Panc1 (cell line): ENCODE measurements at regions not wholly inside any gene's neighbourhood (a gene's known extent, or its start where the extent isn't known, plus 50 kb on each side); places are given as distances from the start of the nearest gene placed in this dataset.

Experiments
- ATAC-seq: fragments of 200-7000 bp; cut with Tn5 transposase; 2 replicates; pipeline ENCODE4 v1.9.1; 2020; ENCODE audit warnings: mild to moderate bottlenecking, moderate library complexity
- BruUV-seq: library from RNA; stranded (reverse); fragments of 400-500 nt; replicated peaks from 2 replicates; lab custom pipeline; 2021; lab: Mats Ljungman, UMichigan
- CTCF ChIA-PET: fragments of 300-600 bp; sonication (Branson Sonifier 250); formaldehyde crosslinking; loops from one replicate; lab custom pipeline; 2022; ENCODE audit warnings: antibody characterized with exemption; lab: Charles Lee
- POLR2A ChIA-PET: fragments of 300-600 bp; sonication (Branson Sonifier 250); formaldehyde crosslinking; loops from one replicate; lab custom pipeline; 2022; ENCODE audit warnings: antibody characterized with exemption; lab: Charles Lee
- DNase-seq: peaks from one replicate; pipeline ENCODE4 v3.0.0-alpha.2; 2010; ENCODE audit warnings: low read depth, low spot score
- H3K27ac ChIP-seq: 2 replicates; pipeline ENCODE4 v1.5.1; 2011; ENCODE audit warnings: mild to moderate bottlenecking, low read length, inconsistent platforms
- H3K27me3 ChIP-seq: fragments of 200-500 bp; sonication (Bioruptor generic); 2 replicates; pipeline ENCODE4 v1.6.0; 2014; ENCODE audit warnings: low read length, inconsistent platforms; ENCODE audit not compliant: control insufficient read depth, insufficient read depth
- H3K36me3 ChIP-seq: fragments of 200-500 bp; sonication (Bioruptor generic); 2 replicates; pipeline ENCODE4 v1.5.1; 2014; ENCODE audit warnings: inconsistent platforms, mild to moderate bottlenecking, low read length, moderate library complexity; ENCODE audit not compliant: control insufficient read depth, insufficient read depth
- H3K4me1 ChIP-seq: 2 replicates; pipeline ENCODE4 v1.5.1; 2011; ENCODE audit warnings: inconsistent platforms, mild to moderate bottlenecking, low read length, moderate library complexity; ENCODE audit not compliant: control insufficient read depth, insufficient read depth
- H3K4me3 ChIP-seq, 2 experiments: 2 replicates each; pipeline ENCODE4 v1.5.1; 2011 to 2012; ENCODE audit warnings: low read depth in 2 of 2, low read length in 2 of 2, mild to moderate bottlenecking in 2 of 2, inconsistent platforms in 1 of 2, moderate library complexity in 1 of 2
- H3K9me3 ChIP-seq: fragments of 200-500 bp; sonication (Bioruptor generic); 2 replicates; pipeline ENCODE4 v1.5.1; 2014; ENCODE audit warnings: low read depth, mild to moderate bottlenecking, inconsistent platforms, low read length, moderate library complexity; ENCODE audit not compliant: control insufficient read depth, insufficient read depth
- POLR2AphosphoS5 ChIP-seq: IDR thresholded peaks from 2 replicates; pipeline ENCODE4 v1.6.1; 2012; ENCODE audit warnings: mild to moderate bottlenecking, low read depth, low read length, moderate library complexity
- SIN3A ChIP-seq: IDR thresholded peaks from 2 replicates; pipeline ENCODE4 v1.6.1; 2012; ENCODE audit warnings: low read depth, mild to moderate bottlenecking, low read length, moderate library complexity, borderline replicate concordance; ENCODE audit not compliant: insufficient read depth
- TCF7L2 ChIP-seq: IDR thresholded peaks from 2 replicates; pipeline ENCODE4 v1.6.1; 2011; ENCODE audit warnings: mild to moderate bottlenecking, low read depth, low read length, inconsistent platforms
- in situ Hi-C: cut with HindIII; loops from 2 replicates; pipeline ENCODE4 v1.10.0; 2016; ENCODE audit warnings: low sequenced_read_pairs, low pct_unique_long_range_greater_than_20kb
- intact Hi-C: fragments of 100-400 bp; cut with micrococcal nuclease; formaldehyde crosslinking; loops from one replicate; pipeline ENCODE4 v1.10.0; 2022; ENCODE audit not compliant: unreplicated experiment
- TF ChIP-seq, protein P1 (sequence below), 2 experiments: IDR thresholded peaks; 2 replicates each; pipeline ENCODE4 v1.6.1; 2011 to 2012; ENCODE audit warnings: low read depth in 2 of 2, control low read depth in 1 of 2, low read length in 1 of 2, mild to moderate bottlenecking in 1 of 2, moderate library complexity in 1 of 2; ENCODE audit not compliant: insufficient read depth in 1 of 2
- TF ChIP-seq, protein P2 (sequence below): fragments of 450-650 bp; IDR thresholded peaks from 2 replicates; pipeline ENCODE4 v1.5.1; 2017; ENCODE audit warnings: mild to moderate bottlenecking

DNA sequence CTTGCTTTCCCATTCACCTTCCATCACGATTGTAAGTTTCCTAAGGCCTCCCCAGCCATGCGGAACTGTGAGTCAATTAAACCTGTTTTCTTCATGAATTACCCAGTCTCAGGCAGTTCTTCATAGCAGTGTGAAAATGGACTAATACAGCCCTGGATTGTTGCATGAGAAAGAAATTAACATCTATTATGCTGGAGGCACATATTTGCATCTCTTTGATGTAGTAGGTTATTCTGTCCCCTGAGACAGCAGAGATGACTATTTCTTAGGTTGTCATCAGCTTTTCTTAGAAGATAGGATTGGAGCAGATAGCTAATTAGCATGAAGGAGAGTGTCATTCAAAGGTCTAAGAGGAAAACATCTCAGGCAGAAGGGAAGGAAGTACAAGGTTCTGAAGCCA is 166.2 kb downstream of the OMA1 start:
- Histone ChIP-seq H3K4me1 (no peaks in the 10 kb centered on the region), H3K36me3 (no peaks in the 10 kb centered on the region), H3K27me3 (no peaks in the 10 kb centered on the region), H3K4me3 (no peak overlapping the region), H3K9me3 (no peaks in the 10 kb centered on the region), H3K27ac (no peak overlapping the region)
- DNase-seq (no peak), ATAC-seq (no peak)
- no TSS peak for BruUV-seq
- ChIA-PET CTCF (no interaction called here), POLR2A (no interaction called here)
- intact Hi-C loops, result no loop called here
- TF ChIP-seq SIN3A (no peak), TCF7L2 (no peak), POLR2AphosphoS5 (no peak)
- TF ChIP-seq, protein P1, sequence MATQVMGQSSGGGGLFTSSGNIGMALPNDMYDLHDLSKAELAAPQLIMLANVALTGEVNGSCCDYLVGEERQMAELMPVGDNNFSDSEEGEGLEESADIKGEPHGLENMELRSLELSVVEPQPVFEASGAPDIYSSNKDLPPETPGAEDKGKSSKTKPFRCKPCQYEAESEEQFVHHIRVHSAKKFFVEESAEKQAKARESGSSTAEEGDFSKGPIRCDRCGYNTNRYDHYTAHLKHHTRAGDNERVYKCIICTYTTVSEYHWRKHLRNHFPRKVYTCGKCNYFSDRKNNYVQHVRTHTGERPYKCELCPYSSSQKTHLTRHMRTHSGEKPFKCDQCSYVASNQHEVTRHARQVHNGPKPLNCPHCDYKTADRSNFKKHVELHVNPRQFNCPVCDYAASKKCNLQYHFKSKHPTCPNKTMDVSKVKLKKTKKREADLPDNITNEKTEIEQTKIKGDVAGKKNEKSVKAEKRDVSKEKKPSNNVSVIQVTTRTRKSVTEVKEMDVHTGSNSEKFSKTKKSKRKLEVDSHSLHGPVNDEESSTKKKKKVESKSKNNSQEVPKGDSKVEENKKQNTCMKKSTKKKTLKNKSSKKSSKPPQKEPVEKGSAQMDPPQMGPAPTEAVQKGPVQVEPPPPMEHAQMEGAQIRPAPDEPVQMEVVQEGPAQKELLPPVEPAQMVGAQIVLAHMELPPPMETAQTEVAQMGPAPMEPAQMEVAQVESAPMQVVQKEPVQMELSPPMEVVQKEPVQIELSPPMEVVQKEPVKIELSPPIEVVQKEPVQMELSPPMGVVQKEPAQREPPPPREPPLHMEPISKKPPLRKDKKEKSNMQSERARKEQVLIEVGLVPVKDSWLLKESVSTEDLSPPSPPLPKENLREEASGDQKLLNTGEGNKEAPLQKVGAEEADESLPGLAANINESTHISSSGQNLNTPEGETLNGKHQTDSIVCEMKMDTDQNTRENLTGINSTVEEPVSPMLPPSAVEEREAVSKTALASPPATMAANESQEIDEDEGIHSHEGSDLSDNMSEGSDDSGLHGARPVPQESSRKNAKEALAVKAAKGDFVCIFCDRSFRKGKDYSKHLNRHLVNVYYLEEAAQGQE (IDR thresholded peaks at IDR 0.05; ENCODE audit: insufficient read depth in 1 of 2, low read depth in 2 of 2, low read length in 1 of 2), result no peak
- TF ChIP-seq, protein P2, sequence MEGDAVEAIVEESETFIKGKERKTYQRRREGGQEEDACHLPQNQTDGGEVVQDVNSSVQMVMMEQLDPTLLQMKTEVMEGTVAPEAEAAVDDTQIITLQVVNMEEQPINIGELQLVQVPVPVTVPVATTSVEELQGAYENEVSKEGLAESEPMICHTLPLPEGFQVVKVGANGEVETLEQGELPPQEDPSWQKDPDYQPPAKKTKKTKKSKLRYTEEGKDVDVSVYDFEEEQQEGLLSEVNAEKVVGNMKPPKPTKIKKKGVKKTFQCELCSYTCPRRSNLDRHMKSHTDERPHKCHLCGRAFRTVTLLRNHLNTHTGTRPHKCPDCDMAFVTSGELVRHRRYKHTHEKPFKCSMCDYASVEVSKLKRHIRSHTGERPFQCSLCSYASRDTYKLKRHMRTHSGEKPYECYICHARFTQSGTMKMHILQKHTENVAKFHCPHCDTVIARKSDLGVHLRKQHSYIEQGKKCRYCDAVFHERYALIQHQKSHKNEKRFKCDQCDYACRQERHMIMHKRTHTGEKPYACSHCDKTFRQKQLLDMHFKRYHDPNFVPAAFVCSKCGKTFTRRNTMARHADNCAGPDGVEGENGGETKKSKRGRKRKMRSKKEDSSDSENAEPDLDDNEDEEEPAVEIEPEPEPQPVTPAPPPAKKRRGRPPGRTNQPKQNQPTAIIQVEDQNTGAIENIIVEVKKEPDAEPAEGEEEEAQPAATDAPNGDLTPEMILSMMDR, result no peak
- in situ Hi-C loops, result no loop called here

DNA sequence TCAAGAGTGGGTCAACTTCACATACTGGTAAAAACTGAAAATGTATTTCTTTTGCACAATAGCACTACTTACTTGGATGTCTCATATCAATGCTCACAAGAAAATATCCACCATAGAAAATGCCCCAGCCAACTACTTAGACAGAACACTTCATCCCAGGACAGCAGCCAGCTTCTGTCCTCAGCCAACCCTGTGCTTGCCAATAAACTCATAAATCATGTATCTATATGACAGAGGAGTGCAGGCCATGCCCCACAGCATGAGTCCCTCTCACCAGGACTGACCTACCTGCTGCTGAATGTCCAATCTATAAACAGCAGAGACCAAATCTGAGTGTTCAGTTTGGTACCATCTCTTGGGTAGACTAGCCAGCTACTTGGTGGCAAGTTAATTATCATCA is 179.3 kb downstream of the OMA1 start:
- Histone ChIP-seq H3K36me3 (no peaks in the 10 kb centered on the region), H3K27me3 (no peaks in the 10 kb centered on the region), H3K4me1 (no peaks in the 10 kb centered on the region), H3K9me3 (no peaks in the 10 kb centered on the region), H3K27ac (no peak overlapping the region), H3K4me3 (no peak overlapping the region)
- in situ Hi-C loops, result no loop called here
- TF ChIP-seq SIN3A (no peak), POLR2AphosphoS5 (no peak), TCF7L2 (no peak)
- TF ChIP-seq, protein P2, result no peak
- TF ChIP-seq, protein P1 (IDR thresholded peaks at IDR 0.05; ENCODE audit: insufficient read depth in 1 of 2, low read depth in 2 of 2, low read length in 1 of 2), result no peak
- ATAC-seq, result no peak
- no peak for DNase-seq
- BruUV-seq, result no TSS peak
- intact Hi-C loops, result no loop called here
- ChIA-PET CTCF (no interaction called here), POLR2A (no interaction called here)
